GM12872 (cell line): ENCODE measurements at regions not wholly inside any gene's neighbourhood (a gene's known extent, or its start where the extent isn't known, plus 50 kb on each side); places are given as distances from the start of the nearest gene placed in this dataset.

Experiments
- TF ChIP-seq, protein P1 (sequence below): IDR thresholded peaks from 3 replicates; pipeline ENCODE4 v1.5.1; 2011; ENCODE audit warnings: low read depth, mild to moderate bottlenecking, low read length, moderate library complexity; ENCODE audit not compliant: insufficient read depth

DNA sequence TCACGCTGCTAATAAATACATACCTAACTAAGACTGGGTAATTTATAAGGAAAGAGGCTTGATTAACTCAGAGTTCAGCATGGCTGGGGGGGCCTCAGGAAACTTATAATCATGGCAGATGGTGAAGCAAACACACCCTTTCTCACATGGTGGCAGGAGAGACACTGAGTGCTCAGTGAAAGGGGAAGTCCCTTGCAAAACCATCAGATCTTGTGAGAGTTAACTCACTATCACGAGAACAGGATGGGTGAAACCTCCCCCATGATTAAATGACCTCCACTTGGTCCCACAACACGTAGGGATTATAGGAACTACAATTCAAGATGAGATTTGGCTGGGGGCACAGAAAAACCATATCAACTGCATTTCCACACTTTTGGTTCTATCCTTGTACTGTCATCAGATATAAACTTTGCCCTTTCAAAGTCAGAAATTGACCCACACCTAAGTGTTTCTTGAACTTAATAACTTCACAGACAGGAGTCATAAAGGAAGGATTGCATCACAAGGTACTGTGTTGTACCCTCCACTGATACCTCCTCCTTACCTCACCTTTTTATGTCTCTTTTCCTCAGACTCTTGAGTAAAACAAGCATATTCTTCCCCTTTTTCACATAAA is 319.1 kb upstream of the PIK3R1 start:
- TF ChIP-seq, protein P1, sequence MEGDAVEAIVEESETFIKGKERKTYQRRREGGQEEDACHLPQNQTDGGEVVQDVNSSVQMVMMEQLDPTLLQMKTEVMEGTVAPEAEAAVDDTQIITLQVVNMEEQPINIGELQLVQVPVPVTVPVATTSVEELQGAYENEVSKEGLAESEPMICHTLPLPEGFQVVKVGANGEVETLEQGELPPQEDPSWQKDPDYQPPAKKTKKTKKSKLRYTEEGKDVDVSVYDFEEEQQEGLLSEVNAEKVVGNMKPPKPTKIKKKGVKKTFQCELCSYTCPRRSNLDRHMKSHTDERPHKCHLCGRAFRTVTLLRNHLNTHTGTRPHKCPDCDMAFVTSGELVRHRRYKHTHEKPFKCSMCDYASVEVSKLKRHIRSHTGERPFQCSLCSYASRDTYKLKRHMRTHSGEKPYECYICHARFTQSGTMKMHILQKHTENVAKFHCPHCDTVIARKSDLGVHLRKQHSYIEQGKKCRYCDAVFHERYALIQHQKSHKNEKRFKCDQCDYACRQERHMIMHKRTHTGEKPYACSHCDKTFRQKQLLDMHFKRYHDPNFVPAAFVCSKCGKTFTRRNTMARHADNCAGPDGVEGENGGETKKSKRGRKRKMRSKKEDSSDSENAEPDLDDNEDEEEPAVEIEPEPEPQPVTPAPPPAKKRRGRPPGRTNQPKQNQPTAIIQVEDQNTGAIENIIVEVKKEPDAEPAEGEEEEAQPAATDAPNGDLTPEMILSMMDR: no peak

DNA sequence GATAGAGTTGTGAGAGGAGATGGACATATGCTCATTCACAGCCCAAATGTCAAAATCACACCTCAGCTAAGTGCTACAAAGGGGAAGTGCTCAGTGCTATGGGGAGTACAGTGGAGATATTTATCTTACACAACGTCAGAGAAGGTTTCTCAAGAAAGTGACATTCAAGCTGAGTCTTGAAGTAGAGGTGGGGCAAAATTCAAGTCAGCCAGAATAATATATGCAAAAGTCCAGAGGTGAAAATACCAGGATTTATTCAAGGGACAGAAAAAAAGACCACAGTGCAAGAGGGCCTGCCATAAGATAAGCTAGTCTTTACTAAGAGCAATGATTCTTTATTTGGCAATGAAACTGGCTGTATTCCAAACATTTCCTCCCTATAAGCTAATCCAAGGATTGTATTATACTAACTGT is 327.8 kb upstream of the PIK3R1 start:
- TF ChIP-seq, protein P1: no peak

DNA sequence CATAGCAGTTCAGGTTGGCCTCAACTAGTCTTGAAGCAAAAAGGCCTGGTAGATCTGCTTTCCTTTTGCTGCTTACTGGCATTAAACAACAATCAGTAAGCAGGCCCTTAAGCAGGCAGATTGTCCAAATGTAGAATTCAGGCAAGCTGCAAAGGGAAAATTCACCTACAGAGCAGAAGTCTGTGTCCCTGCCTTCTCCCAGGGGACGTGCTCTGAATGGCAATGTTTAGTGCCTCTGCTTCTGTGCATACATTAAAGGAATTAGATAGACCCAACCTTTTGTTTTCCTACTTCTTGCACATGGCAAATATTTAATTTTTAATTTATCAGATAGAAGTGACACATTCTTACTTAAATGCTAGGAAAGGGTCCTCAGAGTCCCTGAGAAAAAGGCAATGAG is 328.8 kb upstream of the PIK3R1 start:
- TF ChIP-seq, protein P1: no peak

DNA sequence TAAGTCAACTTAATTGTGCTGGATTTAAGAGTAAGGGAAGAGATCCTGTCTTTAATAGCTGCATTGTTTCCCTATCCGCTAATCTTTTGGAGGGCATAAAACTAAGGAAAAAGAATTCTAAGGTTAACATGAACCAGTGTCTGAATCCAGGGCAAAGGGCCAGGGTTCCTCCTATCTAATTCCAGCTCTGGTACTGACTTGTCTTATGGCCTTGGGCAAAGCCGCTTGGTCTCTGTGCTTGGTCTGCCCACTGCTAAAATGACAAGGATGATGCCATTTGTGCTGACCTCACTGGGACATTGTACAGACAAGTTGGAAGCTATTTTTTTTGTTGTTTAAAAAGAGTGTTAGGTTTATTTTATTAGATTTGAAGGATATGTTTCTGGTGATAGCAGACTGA is 334.7 kb upstream of the PIK3R1 start:
- TF ChIP-seq, protein P1: no peak

DNA sequence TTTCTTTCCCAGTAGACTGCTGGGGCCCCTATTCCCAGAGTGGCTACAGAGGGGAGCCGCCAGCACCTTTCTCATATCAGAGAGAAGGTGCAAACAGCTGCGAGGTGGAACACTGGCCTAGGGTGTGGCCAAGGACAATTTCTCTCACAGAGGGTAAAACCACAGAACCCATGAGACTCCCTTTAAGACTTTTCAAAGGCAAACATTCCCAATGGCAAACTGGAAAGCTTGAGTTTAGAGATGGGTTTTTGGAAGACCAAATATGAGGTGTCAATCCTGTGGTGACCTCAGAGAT is 335.1 kb upstream of the PIK3R1 start:
- TF ChIP-seq, protein P1: no peak

DNA sequence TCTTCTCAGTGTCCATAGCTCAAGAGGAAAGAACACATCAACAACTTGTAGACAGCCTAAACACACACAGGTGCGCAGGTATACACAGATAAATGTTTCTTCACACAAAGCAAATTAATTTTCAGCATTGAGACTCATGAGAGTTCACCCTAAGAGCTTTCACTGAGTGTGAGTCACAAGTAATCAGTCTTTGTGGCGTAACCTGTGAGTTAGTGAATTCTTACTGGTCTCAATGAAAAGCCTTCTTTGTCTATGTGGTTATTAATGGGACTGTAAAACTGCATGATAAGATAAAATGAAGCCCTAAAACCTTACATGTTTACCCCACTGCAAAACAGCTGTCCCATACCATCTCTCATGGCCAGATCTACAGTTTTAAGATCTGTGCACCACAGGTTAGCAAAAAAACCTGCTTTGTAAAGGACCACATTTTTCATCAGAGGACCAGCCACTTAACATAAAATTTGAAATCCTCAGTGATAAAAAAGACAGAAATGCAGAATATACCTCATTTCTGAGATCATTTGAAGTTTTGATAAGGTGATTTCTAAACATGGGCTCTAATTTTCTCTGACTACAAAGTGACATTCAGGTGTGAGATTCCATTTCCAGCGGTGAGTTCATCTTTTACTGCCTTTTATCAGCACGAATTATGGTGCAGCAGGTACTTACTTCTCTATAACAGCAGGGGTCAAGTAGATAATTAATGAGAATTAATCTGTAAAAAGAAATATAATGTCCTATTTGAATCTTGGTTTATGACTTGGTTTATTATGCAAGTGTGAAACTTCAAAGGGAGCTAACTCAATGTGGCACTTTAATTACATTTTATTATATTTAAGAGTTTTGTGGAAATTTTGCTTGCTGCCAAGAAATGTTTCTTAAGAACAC is 335.7 kb upstream of the PIK3R1 start:
- TF ChIP-seq, protein P1: no peak

DNA sequence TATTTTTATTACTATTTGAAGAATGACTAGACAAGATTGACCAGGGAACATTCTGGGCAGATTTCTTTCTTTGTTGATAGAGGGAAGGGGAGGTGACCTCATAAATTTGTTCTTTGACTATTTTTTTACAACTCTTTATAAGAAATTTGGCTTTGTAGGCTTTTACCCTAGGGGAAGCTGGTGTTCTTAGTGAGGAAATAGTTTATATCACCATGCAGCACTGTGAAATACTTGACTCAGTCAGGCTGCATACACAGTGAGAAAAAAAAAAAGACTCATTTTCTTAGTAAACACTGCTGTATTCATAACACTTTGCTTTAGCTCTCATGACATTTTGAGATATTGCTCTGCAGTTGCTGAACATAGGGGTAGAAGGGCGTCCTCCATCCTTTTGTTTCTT is 336.6 kb upstream of the PIK3R1 start:
- TF ChIP-seq, protein P1: no peak
